WI38 (cell line): ENCODE measurements at regions not wholly inside any gene's neighbourhood (a gene's known extent, or its start where the extent isn't known, plus 50 kb on each side); places are given as distances from the start of the nearest gene placed in this dataset.

Experiments
- H3K4me3 ChIP-seq: 2 replicates; pipeline ENCODE4 v1.5.1; 2011; ENCODE audit warnings: low read depth, mild to moderate bottlenecking, control low read depth, low read length
- TF ChIP-seq, protein P1 (sequence below): IDR thresholded peaks from 2 replicates; pipeline ENCODE4 v1.5.1; 2012; ENCODE audit warnings: low read depth, mild to moderate bottlenecking, control low read depth, low read length

DNA sequence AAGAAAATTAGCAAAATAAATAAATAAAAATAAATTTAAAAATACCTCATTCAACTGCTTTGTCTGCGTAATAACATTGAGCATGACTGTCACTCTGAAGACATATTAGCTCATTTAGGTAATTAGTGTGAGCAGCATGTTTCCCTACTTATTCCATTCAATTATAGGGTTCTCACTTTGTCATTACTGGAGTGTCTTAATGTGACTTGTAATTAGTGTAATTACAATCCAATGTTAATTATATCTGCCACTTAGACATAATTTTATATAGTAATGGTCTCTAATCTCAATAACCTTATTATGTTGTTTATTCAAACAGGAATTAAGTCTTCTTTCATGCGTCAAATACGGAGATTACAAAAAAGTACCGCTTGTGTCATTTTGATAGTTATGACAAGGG, 893.9 kb upstream of the ACVR2A start:
- TF ChIP-seq, protein P1, sequence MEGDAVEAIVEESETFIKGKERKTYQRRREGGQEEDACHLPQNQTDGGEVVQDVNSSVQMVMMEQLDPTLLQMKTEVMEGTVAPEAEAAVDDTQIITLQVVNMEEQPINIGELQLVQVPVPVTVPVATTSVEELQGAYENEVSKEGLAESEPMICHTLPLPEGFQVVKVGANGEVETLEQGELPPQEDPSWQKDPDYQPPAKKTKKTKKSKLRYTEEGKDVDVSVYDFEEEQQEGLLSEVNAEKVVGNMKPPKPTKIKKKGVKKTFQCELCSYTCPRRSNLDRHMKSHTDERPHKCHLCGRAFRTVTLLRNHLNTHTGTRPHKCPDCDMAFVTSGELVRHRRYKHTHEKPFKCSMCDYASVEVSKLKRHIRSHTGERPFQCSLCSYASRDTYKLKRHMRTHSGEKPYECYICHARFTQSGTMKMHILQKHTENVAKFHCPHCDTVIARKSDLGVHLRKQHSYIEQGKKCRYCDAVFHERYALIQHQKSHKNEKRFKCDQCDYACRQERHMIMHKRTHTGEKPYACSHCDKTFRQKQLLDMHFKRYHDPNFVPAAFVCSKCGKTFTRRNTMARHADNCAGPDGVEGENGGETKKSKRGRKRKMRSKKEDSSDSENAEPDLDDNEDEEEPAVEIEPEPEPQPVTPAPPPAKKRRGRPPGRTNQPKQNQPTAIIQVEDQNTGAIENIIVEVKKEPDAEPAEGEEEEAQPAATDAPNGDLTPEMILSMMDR: no peak
- H3K4me3 ChIP-seq: no peak overlapping the region

DNA sequence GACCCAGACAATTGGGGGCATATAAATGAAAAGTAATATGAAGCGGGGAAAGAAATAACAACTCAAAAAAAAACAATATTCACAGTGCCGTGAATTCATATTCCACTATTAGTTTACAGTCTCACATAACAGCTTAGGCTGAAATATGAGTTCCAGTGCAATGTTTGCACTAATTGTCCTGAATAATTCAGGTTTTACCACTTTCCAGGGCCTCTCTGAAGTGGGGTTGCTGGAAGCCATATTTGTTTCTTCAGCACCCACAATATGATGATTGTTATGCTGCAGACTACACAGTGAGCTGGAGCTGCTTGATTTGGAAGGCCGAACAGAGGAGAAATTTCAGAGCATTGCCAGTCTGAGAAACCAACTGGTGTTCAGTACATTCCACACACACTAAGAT, 894.5 kb upstream of the ACVR2A start:
- H3K4me3 ChIP-seq: no peak overlapping the region
- TF ChIP-seq, protein P1: no peak

DNA sequence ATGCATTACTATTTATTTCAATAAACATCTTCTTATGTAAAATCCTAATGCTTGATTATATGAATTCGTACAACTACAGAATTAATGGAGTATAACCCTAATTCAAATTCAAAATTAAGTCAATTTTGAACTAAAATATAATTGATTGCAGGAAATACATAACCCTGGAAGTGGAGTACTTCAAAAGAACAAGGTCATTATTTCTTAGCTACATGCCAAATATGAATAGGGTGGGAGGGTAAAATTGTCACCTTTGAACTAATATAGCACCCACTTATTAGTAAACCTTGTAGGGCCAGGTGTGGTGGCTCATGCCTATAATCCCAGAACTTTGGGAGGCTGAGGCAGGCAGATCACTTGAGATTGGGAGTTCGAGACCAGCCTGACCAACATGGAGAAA, 895.4 kb upstream of the ACVR2A start:
- TF ChIP-seq, protein P1: no peak
- no peak overlapping the region for H3K4me3 ChIP-seq

DNA sequence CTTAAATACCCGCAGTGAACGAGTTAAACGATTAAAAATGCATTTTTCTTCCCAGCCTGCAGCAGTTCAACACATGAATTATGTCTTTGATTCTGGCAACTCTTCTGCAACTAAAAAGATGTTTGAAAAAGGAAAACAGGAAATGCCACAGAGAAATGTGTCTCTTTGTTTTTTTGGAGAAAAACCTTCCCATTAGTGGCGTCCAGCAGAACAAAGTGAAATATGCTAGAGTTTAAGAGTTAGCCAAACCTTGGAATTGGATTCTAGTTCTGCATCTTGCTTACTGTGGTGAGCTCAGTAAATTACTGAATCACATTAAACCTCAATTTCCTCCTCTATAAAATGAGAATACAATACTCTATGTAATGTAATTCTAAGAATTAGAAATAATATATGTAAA, 900.2 kb upstream of the ACVR2A start:
- TF ChIP-seq, protein P1: no peak

DNA sequence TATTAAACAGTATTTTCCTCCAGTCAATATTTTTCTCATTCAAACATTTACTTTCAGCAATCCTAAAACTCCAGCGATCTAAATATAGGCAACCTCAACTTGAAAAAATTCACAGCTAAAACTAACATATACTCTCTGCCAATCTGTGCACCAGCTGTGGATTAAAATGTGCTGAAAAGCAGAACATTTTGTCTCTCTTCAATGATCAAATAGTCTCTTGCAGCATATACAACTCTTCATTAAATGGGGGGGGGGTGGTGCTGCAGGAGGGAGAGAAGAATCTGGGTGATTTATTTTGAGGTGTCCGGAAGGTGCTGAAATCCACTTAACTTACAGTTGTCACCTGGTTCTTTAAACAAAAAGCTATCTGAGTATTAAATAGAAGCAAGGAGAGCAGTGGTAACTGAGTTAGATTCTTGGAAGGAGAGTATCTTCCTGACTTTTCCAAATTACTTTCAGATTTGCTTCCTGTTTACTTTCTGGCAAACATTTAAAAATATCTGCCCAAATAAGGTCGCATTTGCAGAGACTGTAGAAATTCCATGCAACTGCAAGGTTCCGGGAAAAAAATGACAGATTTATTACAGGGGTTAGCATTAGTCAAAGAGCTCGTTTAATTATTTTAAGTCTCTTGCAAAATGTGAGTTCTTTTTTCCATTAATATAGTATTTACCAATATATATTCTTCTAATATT, 904.7 kb upstream of the ACVR2A start:
- TF ChIP-seq, protein P1: no peak
- H3K4me3 ChIP-seq: no peak overlapping the region

More for the DNA sequence above, 900.2 kb upstream of the ACVR2A start:
- no peak overlapping the region for H3K4me3 ChIP-seq

DNA sequence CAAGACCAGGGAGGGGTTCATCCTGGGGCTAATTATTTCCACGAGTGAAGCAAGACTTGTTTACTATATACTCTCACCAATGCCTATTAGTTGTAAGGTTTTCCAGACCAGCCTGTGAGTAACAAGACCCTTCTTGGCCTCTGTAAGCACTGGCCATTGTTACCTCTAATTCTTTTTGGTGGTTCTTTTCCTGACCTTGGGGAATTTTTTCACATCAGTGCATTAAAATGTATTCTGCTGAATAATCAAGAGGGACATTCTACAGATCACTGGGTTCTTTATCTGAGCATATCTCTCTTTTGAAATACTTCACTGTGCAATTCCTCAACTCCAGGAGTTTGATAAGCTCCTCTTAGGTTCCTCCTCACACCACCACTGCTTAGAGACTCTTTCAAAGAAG, 909.9 kb upstream of the ACVR2A start:
- TF ChIP-seq, protein P1: no peak

DNA sequence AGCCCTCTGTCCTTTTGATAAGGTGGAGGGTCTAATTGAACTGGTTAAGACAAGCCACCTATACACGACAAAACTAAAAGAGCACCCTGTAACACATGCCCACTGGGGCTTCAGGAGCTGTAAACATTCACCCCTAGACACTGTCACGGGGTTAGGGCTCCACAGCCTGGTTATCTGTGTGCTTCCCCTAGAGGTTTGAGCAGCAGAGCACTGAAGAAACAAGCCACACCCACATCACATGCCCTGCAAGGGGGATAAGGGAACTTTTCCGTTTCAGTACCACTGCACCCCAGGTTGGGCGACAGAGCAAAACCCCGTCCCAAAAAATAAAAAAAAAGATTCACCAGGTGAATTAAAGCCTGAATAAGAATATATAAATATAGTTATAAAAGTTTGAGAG, 913.7 kb upstream of the ACVR2A start:
- TF ChIP-seq, protein P1: no peak

More for the DNA sequence above, 909.9 kb upstream of the ACVR2A start:
- H3K4me3 ChIP-seq: no peak overlapping the region

More for the DNA sequence above, 913.7 kb upstream of the ACVR2A start:
- no peak overlapping the region for H3K4me3 ChIP-seq
